ENCODE measurements at regions not wholly inside any gene's neighbourhood (a gene's known extent, or its start where the extent isn't known, plus 50 kb on each side); places are given as distances from the start of the nearest gene placed in this dataset.

GRCh38 chrX:27254656-27255055 lies 208.5 kb downstream of the PPP4R3C start:
- H3K4me2 ChIP-seq (ENCODE audit: control insufficient read depth, insufficient read depth) = no peak overlapping the region
- no TSS peak for BruUV-seq (replicated peaks)
- no peak for ATAC-seq
- TF ChIP-seq ZNF622 (IDR thresholded peaks at IDR 0.05) (no peak), BACH1 (IDR thresholded peaks at IDR 0.05; ENCODE audit: borderline replicate concordance) (no peak), E2F8 (IDR thresholded peaks at IDR 0.05; ENCODE audit: low read depth, partially characterized antibody) (no peak), E2F4 (IDR thresholded peaks at IDR 0.05; ENCODE audit: low read depth, low read length) (no peak), SIX5 (IDR thresholded peaks at IDR 0.05; ENCODE audit: low read depth, low read length, severe bottlenecking) (no peak), ZNF384 (IDR thresholded peaks at IDR 0.05; ENCODE audit: borderline replicate concordance, low read depth, low read length) (no peak), YBX1 (IDR thresholded peaks at IDR 0.05) (no peak), DPF2 (IDR thresholded peaks at IDR 0.05) (no peak)
- TF ChIP-seq, protein P1, sequence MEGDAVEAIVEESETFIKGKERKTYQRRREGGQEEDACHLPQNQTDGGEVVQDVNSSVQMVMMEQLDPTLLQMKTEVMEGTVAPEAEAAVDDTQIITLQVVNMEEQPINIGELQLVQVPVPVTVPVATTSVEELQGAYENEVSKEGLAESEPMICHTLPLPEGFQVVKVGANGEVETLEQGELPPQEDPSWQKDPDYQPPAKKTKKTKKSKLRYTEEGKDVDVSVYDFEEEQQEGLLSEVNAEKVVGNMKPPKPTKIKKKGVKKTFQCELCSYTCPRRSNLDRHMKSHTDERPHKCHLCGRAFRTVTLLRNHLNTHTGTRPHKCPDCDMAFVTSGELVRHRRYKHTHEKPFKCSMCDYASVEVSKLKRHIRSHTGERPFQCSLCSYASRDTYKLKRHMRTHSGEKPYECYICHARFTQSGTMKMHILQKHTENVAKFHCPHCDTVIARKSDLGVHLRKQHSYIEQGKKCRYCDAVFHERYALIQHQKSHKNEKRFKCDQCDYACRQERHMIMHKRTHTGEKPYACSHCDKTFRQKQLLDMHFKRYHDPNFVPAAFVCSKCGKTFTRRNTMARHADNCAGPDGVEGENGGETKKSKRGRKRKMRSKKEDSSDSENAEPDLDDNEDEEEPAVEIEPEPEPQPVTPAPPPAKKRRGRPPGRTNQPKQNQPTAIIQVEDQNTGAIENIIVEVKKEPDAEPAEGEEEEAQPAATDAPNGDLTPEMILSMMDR (IDR thresholded peaks at IDR 0.05 in 2 of 3, conservative IDR thresholded peaks at IDR 0.05 in 1 of 3; ENCODE audit: control insufficient read depth in 2 of 3, extremely low read depth in 1 of 3, insufficient read depth in 1 of 3, low read depth in 3 of 3, low read length in 3 of 3) = no peak
- TF ChIP-seq, protein P2, sequence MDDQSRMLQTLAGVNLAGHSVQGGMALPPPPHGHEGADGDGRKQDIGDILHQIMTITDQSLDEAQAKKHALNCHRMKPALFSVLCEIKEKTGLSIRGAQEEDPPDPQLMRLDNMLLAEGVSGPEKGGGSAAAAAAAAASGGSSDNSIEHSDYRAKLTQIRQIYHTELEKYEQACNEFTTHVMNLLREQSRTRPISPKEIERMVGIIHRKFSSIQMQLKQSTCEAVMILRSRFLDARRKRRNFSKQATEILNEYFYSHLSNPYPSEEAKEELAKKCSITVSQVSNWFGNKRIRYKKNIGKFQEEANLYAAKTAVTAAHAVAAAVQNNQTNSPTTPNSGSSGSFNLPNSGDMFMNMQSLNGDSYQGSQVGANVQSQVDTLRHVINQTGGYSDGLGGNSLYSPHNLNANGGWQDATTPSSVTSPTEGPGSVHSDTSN (IDR thresholded peaks at IDR 0.05; ENCODE audit: insufficient replicate concordance, low read depth, low read length) = no peak
- H3K27me3 ChIP-seq (replicated peaks in 1 of 2; ENCODE audit: control insufficient read depth in 2 of 2, insufficient read depth in 2 of 2, low read length in 1 of 2) = no peaks in the 10 kb centered on the region
- ChIA-PET RAD21 (ENCODE audit: unreplicated experiment) (no interaction called here), SMC1A (ENCODE audit: uncharacterized antibody, unreplicated experiment) (no interaction called here), POLR2A (no interaction called here), CTCF (interaction anchor here (1.5 kb wide), 1 partner anchor 12 kb away, joined by 3 read pairs; no protein-coding TSS in a partner anchor)
- H3K9ac ChIP-seq (ENCODE audit: control insufficient read depth, insufficient read depth, low read length) = no peak overlapping the region
- H3K4me3 ChIP-seq = no peak overlapping the region
- no peaks in the 10 kb centered on the region for H3K4me1 ChIP-seq (ENCODE audit: control insufficient read depth, insufficient read depth, low read length)
- no peaks in the 10 kb centered on the region for H3K36me3 ChIP-seq (ENCODE audit: control insufficient read depth in 2 of 2, insufficient read depth in 2 of 2, low read length in 1 of 2)
- no peaks in the 10 kb centered on the region for H3K79me2 ChIP-seq (ENCODE audit: control insufficient read depth, insufficient read depth, low read length)
- no peak for FAIRE-seq
- H3K27ac ChIP-seq (ENCODE audit: control insufficient read depth, insufficient read depth) = no peak overlapping the region
- no peaks in the 10 kb centered on the region for H4K20me1 ChIP-seq (ENCODE audit: control insufficient read depth, insufficient read depth)
- in situ Hi-C loops (cut with MboI) = no loop called here
- DNase-seq (ENCODE audit: low read depth, low spot score) = no peak
- intact Hi-C loops (cut with micrococcal nuclease; ENCODE audit: unreplicated experiment) = no loop called here
- H3K9me3 ChIP-seq (replicated peaks; ENCODE audit: control insufficient read depth, insufficient read depth, low read length) = no peaks in the 10 kb centered on the region
- no peak overlapping the region for H2AFZ ChIP-seq (ENCODE audit: control insufficient read depth, low read depth, low read length)

All from GM12878 (cell line).